ENCODE measurements at regions not wholly inside any gene's neighbourhood (a gene's known extent, or its start where the extent isn't known, plus 50 kb on each side); places are given as distances from the start of the nearest gene placed in this dataset.

DNA sequence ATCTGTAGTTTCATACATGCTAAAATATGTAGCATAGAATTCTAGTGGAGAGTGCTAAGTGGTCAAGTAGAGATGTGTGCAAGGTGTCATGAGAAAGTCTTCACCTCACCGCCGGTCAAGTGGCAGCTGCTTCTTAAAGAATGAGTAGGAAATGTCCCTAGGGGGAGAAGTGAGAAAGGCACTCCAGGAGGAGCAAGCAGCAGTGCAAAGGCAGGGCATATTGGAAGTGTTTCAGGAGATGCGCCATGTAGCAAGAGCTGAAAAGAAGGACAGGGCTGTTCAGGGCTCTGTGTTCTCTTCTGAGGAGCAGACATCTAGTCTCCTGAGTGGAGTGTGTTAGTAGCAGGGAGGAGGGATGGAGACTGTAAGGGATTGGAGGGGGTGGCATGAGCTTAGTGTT lies 312.4 kb upstream of the SEMA6D start:
- peaks cover 12% of the 10 kb centered on the region for H3K9me3 ChIP-seq (ENCODE audit: low read length)
- no peak for DNase-seq (ENCODE audit: low spot score)
- H3K27ac ChIP-seq (ENCODE audit: extremely low read length, insufficient read depth, low read length) = no peak overlapping the region
- no peaks in the 10 kb centered on the region for H3K36me3 ChIP-seq (replicated peaks in 1 of 2; ENCODE audit: control insufficient read depth in 1 of 2, insufficient read depth in 2 of 2, low read length in 2 of 2)
- in situ Hi-C loops (cut with HindIII; ENCODE audit: extremely low pct_ligation_motif_present, low pct_unique_long_range_greater_than_20kb) (no loop called here), intact Hi-C loops (cut with micrococcal nuclease; ENCODE audit: unreplicated experiment) (no loop called here)
- H3K9ac ChIP-seq (ENCODE audit: insufficient read depth, low read depth, low read length) = no peak overlapping the region
- FAIRE-seq = no peak
- no peak for TF ChIP-seq DPF2 (CRISPR knock-in tag; IDR thresholded peaks at IDR 0.05; ENCODE audit: borderline replicate concordance, low read depth)
- ChIA-PET POLR2A (no interaction called here), CTCF (ENCODE audit: low intra/inter-chr PET ratio, low total read pairs) (no interaction called here)
- no TSS peak for BruUV-seq (replicated peaks)
- H3K27me3 ChIP-seq (ENCODE audit: control insufficient read depth in 1 of 2, insufficient read depth in 2 of 2, low read length in 2 of 2) = no peaks in the 10 kb centered on the region
- H2AFZ ChIP-seq (ENCODE audit: low read length) = no peak overlapping the region
- no peaks in the 10 kb centered on the region for H3K79me2 ChIP-seq (ENCODE audit: insufficient read depth, low read length)
- no peak overlapping the region for H3K4me3 ChIP-seq (replicated peaks in 1 of 3; ENCODE audit: insufficient read depth in 1 of 3, low read depth in 2 of 3, low read length in 3 of 3)
- H3K4me2 ChIP-seq (ENCODE audit: low read depth, low read length) = no peak overlapping the region
- WGBS (ENCODE audit: low lambda C conversion rate) = 18% methylated on average over 3 of the region's 3 CpGs
- no peaks in the 10 kb centered on the region for H4K20me1 ChIP-seq (ENCODE audit: insufficient read depth, low read length)
- H3K4me1 ChIP-seq (ENCODE audit: insufficient read depth, low read length) = no peaks in the 10 kb centered on the region
- no peak for ATAC-seq

DNA sequence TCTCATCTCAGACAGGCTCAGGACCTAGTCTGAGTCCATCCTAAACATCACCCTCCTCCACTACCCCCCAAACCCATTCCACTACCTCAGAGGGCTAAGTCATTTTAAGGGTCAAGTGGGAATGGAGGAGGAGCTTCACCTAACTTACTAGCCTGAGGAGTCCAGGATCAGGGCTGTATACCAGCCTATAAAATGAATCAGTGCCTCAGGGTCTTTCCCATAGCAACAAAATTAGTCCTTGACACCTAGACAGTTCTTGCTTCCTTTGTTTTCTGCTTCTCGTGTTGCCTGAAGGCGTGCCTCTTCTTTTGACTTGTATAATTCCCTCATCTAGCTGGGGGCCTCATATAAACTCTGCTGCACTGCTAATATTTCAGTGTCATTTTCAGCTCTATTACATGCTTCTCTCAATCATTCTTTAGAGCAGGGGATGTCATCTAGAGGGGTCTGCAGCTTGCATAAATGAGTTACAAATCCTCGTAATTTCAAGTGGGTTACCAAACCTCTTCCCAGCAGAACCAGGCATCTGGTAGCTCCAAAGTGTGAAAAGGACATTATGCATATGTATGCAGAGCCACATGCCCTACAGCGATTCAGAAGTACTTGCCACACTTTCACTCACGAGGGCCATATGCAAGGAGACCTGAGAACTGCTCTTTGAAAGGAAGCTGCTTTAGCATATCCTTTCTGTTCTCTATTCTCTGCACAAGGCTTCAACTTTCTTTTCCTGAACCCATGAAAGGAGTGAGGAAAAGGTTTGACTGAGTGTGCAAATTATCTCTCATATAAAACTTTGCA lies 311.7 kb upstream of the SEMA6D start:
- Histone ChIP-seq H3K36me3 (replicated peaks in 1 of 2; ENCODE audit: control insufficient read depth in 1 of 2, insufficient read depth in 2 of 2, low read length in 2 of 2) (no peaks in the 10 kb centered on the region), H3K4me3 (replicated peaks in 1 of 3; ENCODE audit: insufficient read depth in 1 of 3, low read depth in 2 of 3, low read length in 3 of 3) (no peak overlapping the region), H3K4me1 (ENCODE audit: insufficient read depth, low read length) (no peaks in the 10 kb centered on the region), H4K20me1 (ENCODE audit: insufficient read depth, low read length) (no peaks in the 10 kb centered on the region), H3K9ac (ENCODE audit: insufficient read depth, low read depth, low read length) (no peak overlapping the region), H3K9me3 (ENCODE audit: low read length) (peaks cover 12% of the 10 kb centered on the region), H3K79me2 (ENCODE audit: insufficient read depth, low read length) (no peaks in the 10 kb centered on the region), H3K27me3 (ENCODE audit: control insufficient read depth in 1 of 2, insufficient read depth in 2 of 2, low read length in 2 of 2) (no peaks in the 10 kb centered on the region), H3K4me2 (ENCODE audit: low read depth, low read length) (no peak overlapping the region), H2AFZ (ENCODE audit: low read length) (no peak overlapping the region), H3K27ac (ENCODE audit: extremely low read length, insufficient read depth, low read length) (no peak overlapping the region)
- intact Hi-C loops (cut with micrococcal nuclease; ENCODE audit: unreplicated experiment) (no loop called here), in situ Hi-C loops (cut with HindIII; ENCODE audit: extremely low pct_ligation_motif_present, low pct_unique_long_range_greater_than_20kb) (no loop called here)
- ATAC-seq (no peak), DNase-seq (ENCODE audit: low spot score) (no peak), FAIRE-seq (no peak)
- ChIA-PET CTCF (ENCODE audit: low intra/inter-chr PET ratio, low total read pairs) (no interaction called here), POLR2A (no interaction called here)
- TF ChIP-seq RELA (CRISPR knock-in tag; IDR thresholded peaks at IDR 0.05) (no peak), ZBTB38 (CRISPR knock-in tag; IDR thresholded peaks at IDR 0.05) (no peak), FOXA3 (CRISPR knock-in tag; IDR thresholded peaks at IDR 0.05) (no peak), ZNF343 (CRISPR knock-in tag; IDR thresholded peaks at IDR 0.05) (no peak), MBD4 (IDR thresholded peaks at IDR 0.05; ENCODE audit: borderline replicate concordance, low read length) (no peak), ZNF282 (IDR thresholded peaks at IDR 0.05; ENCODE audit: partially characterized antibody) (no peak), ZNF260 (CRISPR knock-in tag; IDR thresholded peaks at IDR 0.05; ENCODE audit: borderline replicate concordance, low read depth) (no peak), MTA1 (CRISPR knock-in tag; IDR thresholded peaks at IDR 0.05; ENCODE audit: borderline replicate concordance) (no peak), NR2C2 (CRISPR knock-in tag; IDR thresholded peaks at IDR 0.05; ENCODE audit: borderline replicate concordance) (no peak), FOXO1 (CRISPR knock-in tag; IDR thresholded peaks at IDR 0.05) (no peak)
- under 1% methylated on average over 5 of the region's 5 CpGs for WGBS (ENCODE audit: low lambda C conversion rate)
- BruUV-seq (replicated peaks) = no TSS peak
